HepG2 (cell line): ENCODE measurements at regions not wholly inside any gene's neighbourhood (a gene's known extent, or its start where the extent isn't known, plus 50 kb on each side); places are given as distances from the start of the nearest gene placed in this dataset.

Experiments used
- ATAC-seq: fragments of 200-7000 bp; cut with Tn5 transposase; 3 replicates; pipeline ENCODE4 v1.9.1; 2020; ENCODE audit warnings: mild to moderate bottlenecking, moderate library complexity
- BruUV-seq: library from RNA; stranded (reverse); fragments of 400-500 nt; replicated peaks from 2 replicates; lab custom pipeline; 2021; lab: Mats Ljungman, UMichigan
- CTCF ChIA-PET: fragments of 300-600 bp; formaldehyde crosslinking; extraction: SDS; loops from one replicate; lab custom pipeline; 2021; ENCODE audit warnings: low total read pairs, inconsistent platforms, low intra/inter-chr PET ratio; lab: Yijun Ruan, JAX
- POLR2A ChIA-PET: fragments of 350-600 bp; sonication (Branson Sonifier 250); formaldehyde crosslinking; loops from one replicate; lab custom pipeline; 2020; ENCODE audit warnings: antibody characterized with exemption, inconsistent platforms; lab: Yijun Ruan, JAX
- DNase-seq: peaks from one replicate; pipeline ENCODE4 v3.0.0-alpha.2; 2015; ENCODE audit warnings: low spot score
- FAIRE-seq: peaks from 3 replicates; lab custom pipeline; 2011; peaks lifted over from hg19 to GRCh38; lab: Jason Lieb, UNC
- H2AFZ ChIP-seq: one replicate; pipeline ENCODE4 v1.6.1; 2011; ENCODE audit warnings: low read length, inconsistent platforms
- H3K27ac ChIP-seq: fragments of 300-600 bp; 3 replicates; pipeline ENCODE4 v1.8.0; 2011; ENCODE audit warnings: mixed run types, mild to moderate bottlenecking, mixed read lengths, low read length, inconsistent platforms; ENCODE audit not compliant: insufficient read depth; ENCODE audit errors: extremely low read length
- H3K27me3 ChIP-seq, 2 experiments: fragments of 200-600 bp in 1 of 2; 2 replicates in 1 of 2; 3 replicates in 1 of 2; pipeline versions ENCODE4 v1.6.0 to v1.8.0; 2011; ENCODE audit warnings: low read length in 2 of 2, mild to moderate bottlenecking in 2 of 2, moderate library complexity in 2 of 2, inconsistent platforms in 1 of 2; ENCODE audit not compliant: insufficient read depth in 2 of 2, control insufficient read depth in 1 of 2
- H3K36me3 ChIP-seq, 2 experiments: fragments of 200-600 bp in 1 of 2; replicated peaks in 1 of 2; 2 replicates in 1 of 2; 3 replicates in 1 of 2; pipeline versions ENCODE4 v1.5.1 to v1.8.0; 2011; ENCODE audit warnings: low read length in 2 of 2, inconsistent platforms in 1 of 2; ENCODE audit not compliant: insufficient read depth in 2 of 2, control insufficient read depth in 1 of 2
- H3K4me1 ChIP-seq: 2 replicates; pipeline ENCODE4 v1.5.1; 2012; ENCODE audit warnings: low read length, inconsistent platforms; ENCODE audit not compliant: insufficient read depth
- H3K4me2 ChIP-seq: 2 replicates; pipeline ENCODE4 v1.6.0; 2011; ENCODE audit warnings: low read depth, low read length, inconsistent platforms
- H3K4me3 ChIP-seq, 3 experiments: fragments of 200-600 bp in 1 of 3; sonication (generic), shearing (Covaris generic) in 1 of 3; replicated peaks in 1 of 3; 2 replicates each; pipeline ENCODE4 v1.5.1; 2011 to 2016; ENCODE audit warnings: low read length in 3 of 3, inconsistent platforms in 2 of 3, low read depth in 2 of 3, mild to moderate bottlenecking in 2 of 3, control low read depth in 1 of 3, mixed read lengths in 1 of 3; ENCODE audit not compliant: insufficient read depth in 1 of 3
- H3K79me2 ChIP-seq: one replicate; pipeline ENCODE4 v1.6.1; 2011; ENCODE audit warnings: low read length, inconsistent platforms; ENCODE audit not compliant: insufficient read depth
- H3K9ac ChIP-seq: 2 replicates; pipeline ENCODE4 v1.6.0; 2011; ENCODE audit warnings: mild to moderate bottlenecking, low read depth, low read length, inconsistent platforms; ENCODE audit not compliant: insufficient read depth
- H3K9me3 ChIP-seq: 2 replicates; pipeline ENCODE4 v1.5.1; 2012; ENCODE audit warnings: mild to moderate bottlenecking, low read length
- H4K20me1 ChIP-seq: 2 replicates; pipeline ENCODE4 v1.6.0; 2011; ENCODE audit warnings: inconsistent platforms, mild to moderate bottlenecking, low read length, moderate library complexity; ENCODE audit not compliant: insufficient read depth
- DDIT3 ChIP-seq: sonication (generic); formaldehyde crosslinking; IDR thresholded peaks from 2 replicates; pipeline ENCODE4 v1.4.0; 2020; ENCODE audit warnings: mild to moderate bottlenecking, missing genetic modification reagents
- ETV6 ChIP-seq: sonication (generic); formaldehyde crosslinking; conservative IDR thresholded peaks from 2 replicates; pipeline ENCODE4 v1.4.0; 2020; ENCODE audit warnings: missing genetic modification reagents
- IRX3 ChIP-seq: sonication (generic); formaldehyde crosslinking; IDR thresholded peaks from 2 replicates; pipeline ENCODE4 v1.8.1; 2023; ENCODE audit warnings: mild to moderate bottlenecking, low read depth, missing genetic modification reagents, borderline replicate concordance
- KAT7 ChIP-seq: IDR thresholded peaks from 2 replicates; pipeline ENCODE4 v1.6.1; 2018; ENCODE audit warnings: borderline replicate concordance, missing compliant biosample characterization
- PHF21A ChIP-seq: sonication (generic); formaldehyde crosslinking; IDR thresholded peaks from 2 replicates; pipeline ENCODE4 v1.5.0; 2020; ENCODE audit warnings: mild to moderate bottlenecking, missing genetic modification reagents
- TOE1 ChIP-seq: sonication (generic); formaldehyde crosslinking; IDR thresholded peaks from 2 replicates; pipeline ENCODE4 v1.4.0; 2020; ENCODE audit warnings: mild to moderate bottlenecking, missing genetic modification reagents
- U2AF2 ChIP-seq: fragments of 200-400 bp; formaldehyde crosslinking; IDR thresholded peaks from 2 replicates; pipeline ENCODE4 v1.6.1; 2017; ENCODE audit warnings: low read depth, mild to moderate bottlenecking, low read length
- ZFX ChIP-seq: sonication (generic); formaldehyde crosslinking; IDR thresholded peaks from 2 replicates; pipeline ENCODE4 v1.4.0; 2020; ENCODE audit warnings: mild to moderate bottlenecking, low read depth, missing genetic modification reagents, moderate library complexity
- ZNF34 ChIP-seq: sonication (generic); formaldehyde crosslinking; IDR thresholded peaks from 2 replicates; pipeline ENCODE4 v1.4.0; 2020; ENCODE audit warnings: mild to moderate bottlenecking, missing genetic modification reagents, borderline replicate concordance
- ZNF574 ChIP-seq: sonication (generic); formaldehyde crosslinking; IDR thresholded peaks from 2 replicates; pipeline ENCODE4 v1.4.0; 2020; ENCODE audit warnings: missing genetic modification reagents
- ZNF704 ChIP-seq: sonication (generic); formaldehyde crosslinking; IDR thresholded peaks from 2 replicates; pipeline ENCODE4 v1.8.1; 2023; ENCODE audit warnings: mild to moderate bottlenecking, inconsistent platforms, moderate library complexity, missing genetic modification reagents, borderline replicate concordance
- ZNF768 ChIP-seq: sonication (generic); formaldehyde crosslinking; IDR thresholded peaks from 2 replicates; pipeline ENCODE4 v1.4.0; 2020; ENCODE audit warnings: missing genetic modification reagents
- WGBS: methylation state at CpG from one replicate; pipeline ENCODE4 v1.1.6; 2017; ENCODE audit warnings: low lambda C conversion rate; 5-methylcytosine and 5-hydroxymethylcytosine counted together
- in situ Hi-C: cut with HindIII; loops from 2 replicates; pipeline ENCODE4 v1.10.0; 2017; ENCODE audit warnings: low pct_unique_long_range_greater_than_20kb; ENCODE audit not compliant: extremely low pct_ligation_motif_present
- intact Hi-C: fragments of 100-400 bp; cut with micrococcal nuclease; formaldehyde crosslinking; loops from one replicate; pipeline ENCODE4 v1.10.0; 2022; ENCODE audit not compliant: unreplicated experiment

- TF ChIP-seq ZNF574 (no peak), ZFX (no peak)
Observed at GRCh38 chr7:16178585-16178984, 242.8 kb downstream of the CRPPA start (continued).

GRCh38 chr7:16178092-16178491 is 243.2 kb downstream of the CRPPA start:
- no peaks in the 10 kb centered on the region for H3K27me3 ChIP-seq
- no peaks in the 10 kb centered on the region for H4K20me1 ChIP-seq
- H2AFZ ChIP-seq = no peak overlapping the region
- DNase-seq (no peak), FAIRE-seq (no peak), ATAC-seq (no peak)
- H3K9me3 ChIP-seq = no peaks in the 10 kb centered on the region; the same call in 1 of the 2 replicates
- no peak overlapping the region for H3K4me3 ChIP-seq
- in situ Hi-C loops = no loop called here
- H3K27ac ChIP-seq = no peak overlapping the region
- intact Hi-C loops = no loop called here
- H3K9ac ChIP-seq = no peak overlapping the region
- H3K4me1 ChIP-seq = no peaks in the 10 kb centered on the region
- H3K4me2 ChIP-seq = no peak overlapping the region
- H3K36me3 ChIP-seq = no peaks in the 10 kb centered on the region
- CTCF ChIA-PET = no interaction called here
- H3K79me2 ChIP-seq = no peaks in the 10 kb centered on the region
- WGBS = 2% methylated on average over 2 of the region's 2 CpGs
- TF ChIP-seq U2AF2 = no peak
- TF ChIP-seq PHF21A (CRISPR knock-in tag) = no peak
- no peak for TF ChIP-seq TOE1 (CRISPR knock-in tag)
- TF ChIP-seq ETV6 = no peak
- no peak for TF ChIP-seq IRX3 (CRISPR knock-in tag)
- TF ChIP-seq DDIT3 (CRISPR knock-in tag) = no peak
- TF ChIP-seq ZNF768 (CRISPR knock-in tag) = no peak
- TF ChIP-seq ZNF704 (CRISPR knock-in tag) = no peak
- TF ChIP-seq KAT7 (CRISPR knock-in tag) = no peak
- TF ChIP-seq ZNF34 (CRISPR knock-in tag) = no peak
- TF ChIP-seq, all 625 proteins: peak for 0
- POLR2A ChIA-PET = no interaction called here
- BruUV-seq = no TSS peak
